ENCODE measurements at regions not wholly inside any gene's neighbourhood (a gene's known extent, or its start where the extent isn't known, plus 50 kb on each side); places are given as distances from the start of the nearest gene placed in this dataset.

DNA sequence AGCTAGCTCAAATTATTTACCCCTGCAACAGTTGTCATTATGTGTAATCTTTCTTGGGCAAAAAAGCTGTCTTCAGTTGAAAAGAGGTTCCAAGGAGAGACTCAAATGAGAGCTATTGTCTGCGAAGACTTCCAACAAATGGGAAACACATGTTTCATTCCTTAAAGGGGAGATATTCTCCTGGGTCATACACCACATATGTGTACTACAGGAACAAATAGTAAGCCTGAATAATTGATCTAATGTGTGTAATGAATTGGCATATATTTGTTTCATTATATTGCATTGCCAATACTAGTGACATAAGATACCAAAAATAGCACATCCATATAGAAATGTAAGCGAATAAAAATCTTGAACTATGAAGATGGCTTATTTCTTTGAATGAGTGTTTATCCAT, 950.9 kb upstream of the NDST4 start:
- no peak overlapping the region for H3K27ac Mint-ChIP-seq

DNA sequence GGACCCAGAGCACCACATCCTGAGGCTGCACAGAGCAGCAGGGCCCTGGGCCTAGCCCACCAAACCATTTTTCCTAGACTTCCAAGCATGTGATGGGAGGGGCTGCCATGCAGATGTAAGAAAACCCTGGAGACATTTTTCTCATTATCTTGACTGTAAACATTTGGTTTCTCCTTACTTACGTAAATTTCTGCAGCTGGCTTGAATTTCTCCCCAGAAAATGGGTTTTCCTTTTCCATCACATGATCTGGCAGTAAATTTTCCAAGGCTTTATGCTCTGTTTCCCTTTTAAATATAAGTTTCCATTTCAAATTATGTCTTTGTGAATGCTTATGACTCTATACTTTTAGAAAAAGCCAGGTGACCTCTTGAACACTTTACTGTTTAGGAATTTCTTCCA, 945.9 kb upstream of the NDST4 start:
- ChIA-PET POLR2A (no interaction called here), CTCF (no interaction called here)
- Mint-ChIP-seq H3K36me3 (ENCODE audit: low read depth) (no peaks in the 10 kb centered on the region), H3K4me3 (no peak overlapping the region), H3K27ac (no peak overlapping the region), H3K9me3 (ENCODE audit: insufficient read depth) (no peaks in the 10 kb centered on the region), H3K4me1 (ENCODE audit: low read depth) (no peaks in the 10 kb centered on the region), H3K27me3 (ENCODE audit: low read depth) (no peaks in the 10 kb centered on the region)
- ATAC-seq (no peak), DNase-seq (no peak)

More for the DNA sequence above, 950.9 kb upstream of the NDST4 start:
- no peaks in the 10 kb centered on the region for H3K9me3 Mint-ChIP-seq (ENCODE audit: insufficient read depth)
- no peaks in the 10 kb centered on the region for H3K36me3 Mint-ChIP-seq (ENCODE audit: low read depth)
- ChIA-PET CTCF (no interaction called here), POLR2A (no interaction called here)
- H3K27me3 Mint-ChIP-seq (ENCODE audit: low read depth) = no peaks in the 10 kb centered on the region
- no peaks in the 10 kb centered on the region for H3K4me1 Mint-ChIP-seq (ENCODE audit: low read depth)
- no peak overlapping the region for H3K4me3 Mint-ChIP-seq
- DNase-seq (no peak), ATAC-seq (no peak)

DNA sequence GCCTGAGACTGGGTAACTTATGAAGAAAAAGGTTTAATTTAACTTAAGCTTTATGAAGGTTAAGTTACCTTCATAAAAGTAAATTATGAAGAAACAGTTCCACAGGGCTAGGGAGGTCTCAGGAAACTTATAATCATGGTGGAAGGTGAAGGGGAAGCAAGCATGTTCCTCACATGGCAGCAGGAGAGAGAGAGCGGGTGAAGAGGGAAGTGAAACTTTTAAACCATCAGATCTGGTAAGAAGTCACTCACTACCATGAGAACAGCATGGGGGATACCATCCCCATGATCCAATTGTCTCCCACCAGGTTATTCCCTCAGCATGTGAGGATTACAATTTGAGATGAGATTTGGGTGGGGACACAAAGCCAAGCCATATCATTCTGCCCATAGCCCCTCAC, 944.7 kb upstream of the NDST4 start:
- ATAC-seq (no peak), DNase-seq (no peak)
- POLR2A ChIA-PET = no interaction called here
- no peaks in the 10 kb centered on the region for H3K36me3 Mint-ChIP-seq (ENCODE audit: low read depth)
- H3K27me3 Mint-ChIP-seq (ENCODE audit: low read depth) = no peaks in the 10 kb centered on the region
- H3K4me1 Mint-ChIP-seq (ENCODE audit: low read depth) = no peaks in the 10 kb centered on the region
- H3K27ac Mint-ChIP-seq = no peak overlapping the region
- CTCF ChIA-PET = no interaction called here
- no peak overlapping the region for H3K4me3 Mint-ChIP-seq
- H3K9me3 Mint-ChIP-seq (ENCODE audit: insufficient read depth) = no peaks in the 10 kb centered on the region

DNA sequence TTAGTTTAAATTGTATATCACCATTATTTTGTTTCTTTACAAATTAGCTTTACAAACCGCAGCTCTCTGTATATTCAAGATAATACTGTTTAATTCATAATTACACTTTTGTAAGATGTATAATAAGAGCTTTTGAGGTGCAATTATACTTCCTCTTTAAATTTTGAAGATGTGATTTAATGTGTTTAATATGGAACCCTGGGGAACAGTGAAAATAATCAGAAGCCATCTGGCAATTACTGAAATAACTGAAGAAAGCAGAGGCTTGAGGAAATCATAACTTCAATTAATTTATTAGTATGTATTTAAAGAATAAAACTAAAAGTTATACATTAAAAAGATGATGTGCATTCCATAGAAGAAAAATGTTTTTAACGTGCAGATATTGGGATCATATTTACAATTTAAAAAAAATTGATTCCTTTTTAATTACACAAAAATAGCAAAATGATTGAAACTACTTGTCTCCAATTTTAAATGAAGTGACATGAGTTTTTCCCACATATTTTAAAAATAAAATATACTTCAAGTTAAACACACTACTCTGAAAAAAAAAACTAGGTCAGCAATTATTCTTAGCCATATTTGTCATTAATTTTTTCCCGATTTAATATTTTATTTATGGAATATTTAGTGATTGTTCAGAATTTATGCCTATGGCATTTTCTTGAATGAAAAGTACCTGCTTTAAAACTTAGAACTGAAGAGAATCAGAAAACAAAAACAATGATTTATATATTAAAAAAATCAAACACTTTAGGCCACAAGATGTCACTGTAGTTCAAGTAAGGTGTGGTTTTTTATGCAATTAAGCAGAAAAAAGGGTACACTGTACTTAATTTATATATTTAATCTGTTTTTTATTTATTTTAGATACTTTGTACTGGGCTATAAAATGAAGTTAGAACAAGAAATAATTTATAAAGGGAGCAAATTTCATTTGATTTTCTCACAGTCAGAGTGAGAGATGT, 942.7 kb upstream of the NDST4 start:
- no peak for ATAC-seq
- no peak overlapping the region for H3K27ac Mint-ChIP-seq
- DNase-seq = no peak
- no peaks in the 10 kb centered on the region for H3K27me3 Mint-ChIP-seq (ENCODE audit: low read depth)
- no peak overlapping the region for H3K4me3 Mint-ChIP-seq
- no peaks in the 10 kb centered on the region for H3K36me3 Mint-ChIP-seq (ENCODE audit: low read depth)
- no peaks in the 10 kb centered on the region for H3K4me1 Mint-ChIP-seq (ENCODE audit: low read depth)
- ChIA-PET CTCF (no interaction called here), POLR2A (no interaction called here)
- no peaks in the 10 kb centered on the region for H3K9me3 Mint-ChIP-seq (ENCODE audit: insufficient read depth)

DNA sequence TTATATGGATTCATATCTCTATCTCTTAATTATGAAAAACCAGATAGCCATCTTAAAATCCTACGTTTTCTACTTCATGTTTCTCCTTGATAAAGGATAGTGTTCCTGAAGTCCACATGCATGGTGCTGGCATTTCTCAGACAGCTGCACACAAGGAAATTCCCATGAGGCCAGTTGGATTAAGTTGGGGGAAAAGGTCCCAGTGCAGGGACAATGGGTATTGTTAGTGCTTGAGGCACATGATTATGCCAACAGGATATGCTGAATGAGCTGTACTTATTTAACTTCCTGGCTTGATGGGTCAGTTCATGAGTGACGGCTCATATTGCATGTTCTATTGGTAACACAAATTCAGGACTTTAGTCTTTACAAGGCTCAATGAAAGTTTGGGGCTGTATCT, 913.9 kb upstream of the NDST4 start:
- CTCF ChIA-PET = no interaction called here
- no peak for ATAC-seq

DNA sequence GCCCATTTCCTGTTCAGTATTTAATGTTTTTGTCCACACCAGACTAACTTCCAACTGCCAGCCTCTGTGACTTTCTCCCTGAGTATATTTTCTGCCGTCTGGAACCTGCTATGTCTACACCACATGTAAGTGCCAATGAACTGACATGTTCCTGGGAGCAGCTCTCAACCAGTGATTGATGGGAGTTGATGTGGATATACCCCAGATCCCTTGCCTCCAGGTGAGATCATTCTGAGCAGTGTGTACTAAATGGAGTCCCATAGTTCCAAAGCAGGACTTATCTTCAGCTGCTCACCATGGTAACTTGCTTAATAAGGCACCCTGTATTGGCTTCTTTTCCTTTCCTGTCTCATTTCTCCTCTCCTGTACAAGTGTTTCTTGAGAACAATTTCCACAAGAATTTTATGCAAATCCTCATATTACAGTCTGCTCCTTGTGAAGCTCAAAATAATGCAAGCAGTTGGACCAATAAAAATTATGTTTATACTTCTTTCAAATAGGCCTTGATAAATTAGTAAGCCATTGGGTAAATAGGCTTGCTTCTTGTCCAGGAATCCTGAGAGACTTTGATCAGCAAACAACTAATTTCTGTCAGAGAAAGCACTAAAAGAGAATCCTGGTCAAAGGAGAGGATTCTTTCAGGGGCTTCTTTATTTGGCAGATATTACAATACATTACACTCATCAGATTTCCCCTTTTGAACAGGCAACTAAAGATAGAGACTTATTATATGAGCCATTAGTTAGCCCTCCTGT, 911.7 kb upstream of the NDST4 start:
- POLR2A ChIA-PET = no interaction called here
- no peak for ATAC-seq
- no peaks in the 10 kb centered on the region for H3K4me1 Mint-ChIP-seq (ENCODE audit: low read depth)
- no peak overlapping the region for H3K4me3 Mint-ChIP-seq
- peaks cover 6% of the 10 kb centered on the region for H3K9me3 Mint-ChIP-seq (ENCODE audit: insufficient read depth)
- H3K27me3 Mint-ChIP-seq (ENCODE audit: low read depth) = no peaks in the 10 kb centered on the region
- CTCF ChIA-PET = no interaction called here
- H3K27ac Mint-ChIP-seq = no peak overlapping the region
- no peaks in the 10 kb centered on the region for H3K36me3 Mint-ChIP-seq (ENCODE audit: low read depth)
- DNase-seq = no peak

More for the DNA sequence above, 913.9 kb upstream of the NDST4 start:
- DNase-seq = no peak
- no peak overlapping the region for H3K4me3 Mint-ChIP-seq
- no peaks in the 10 kb centered on the region for H3K36me3 Mint-ChIP-seq (ENCODE audit: low read depth)
- H3K9me3 Mint-ChIP-seq (ENCODE audit: insufficient read depth) = no peaks in the 10 kb centered on the region
- H3K27me3 Mint-ChIP-seq (ENCODE audit: low read depth) = no peaks in the 10 kb centered on the region
- no peaks in the 10 kb centered on the region for H3K4me1 Mint-ChIP-seq (ENCODE audit: low read depth)
- no peak overlapping the region for H3K27ac Mint-ChIP-seq
- POLR2A ChIA-PET = no interaction called here

DNA sequence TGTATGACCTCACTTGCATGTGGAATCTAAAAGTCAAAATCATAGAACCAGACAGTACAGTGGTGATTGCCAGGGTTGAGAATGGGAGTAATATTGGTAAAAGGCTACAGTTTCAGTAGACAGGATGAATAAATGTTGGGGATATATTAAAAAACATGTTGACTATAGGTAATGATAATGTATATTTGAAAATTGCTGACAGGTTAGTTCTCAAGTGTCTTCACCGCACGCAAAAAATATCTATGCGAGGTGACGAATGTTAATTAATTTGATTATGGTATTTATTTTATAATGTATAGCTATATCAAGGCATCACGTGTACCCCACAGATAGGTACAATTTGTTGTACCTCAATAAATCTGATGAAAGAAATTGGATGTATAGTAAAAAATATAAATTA, 909.6 kb upstream of the NDST4 start:
- ChIA-PET CTCF (no interaction called here), POLR2A (no interaction called here)
- no peaks in the 10 kb centered on the region for H3K36me3 Mint-ChIP-seq (ENCODE audit: low read depth)
- no peak overlapping the region for H3K27ac Mint-ChIP-seq
- DNase-seq = no peak
- peaks cover 17% of the 10 kb centered on the region for H3K9me3 Mint-ChIP-seq (ENCODE audit: insufficient read depth)
- H3K4me1 Mint-ChIP-seq (ENCODE audit: low read depth) = no peaks in the 10 kb centered on the region
- H3K4me3 Mint-ChIP-seq = no peak overlapping the region
- no peaks in the 10 kb centered on the region for H3K27me3 Mint-ChIP-seq (ENCODE audit: low read depth)
- ATAC-seq = no peak

DNA sequence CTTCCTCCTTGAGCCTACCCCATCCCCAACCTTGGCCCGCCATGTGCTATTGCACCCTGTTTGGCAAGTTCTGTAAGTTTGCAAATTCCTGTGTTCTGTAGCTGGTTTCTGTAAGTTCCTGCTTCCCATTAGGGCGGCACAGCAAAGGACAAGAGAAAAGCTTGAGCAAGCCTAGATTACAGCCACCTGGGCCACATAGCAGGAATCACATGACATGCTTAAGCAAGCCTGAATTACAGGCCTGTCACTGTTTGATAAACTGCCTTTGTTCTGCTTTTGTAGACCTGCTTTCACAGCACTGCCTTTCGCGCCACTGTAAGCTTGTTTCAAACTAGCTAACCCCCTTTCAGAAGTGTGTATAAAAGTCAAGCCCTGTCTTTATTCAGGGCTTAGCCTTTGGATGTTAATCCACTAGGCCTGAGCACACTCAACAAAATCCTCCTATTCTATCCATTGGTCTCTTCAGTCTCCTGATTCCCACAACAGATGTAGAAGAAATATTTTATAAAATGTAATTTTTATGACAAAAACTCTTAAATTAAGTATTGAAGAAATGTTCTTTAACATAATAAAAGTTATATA, 906.8 kb upstream of the NDST4 start:
- no peaks in the 10 kb centered on the region for H3K27me3 Mint-ChIP-seq (ENCODE audit: low read depth)
- no peak overlapping the region for H3K4me3 Mint-ChIP-seq
- POLR2A ChIA-PET = no interaction called here
- H3K4me1 Mint-ChIP-seq (ENCODE audit: low read depth) = no peaks in the 10 kb centered on the region
- CTCF ChIA-PET = no interaction called here
- no peak overlapping the region for H3K27ac Mint-ChIP-seq
- peaks cover 30% of the 10 kb centered on the region for H3K9me3 Mint-ChIP-seq (ENCODE audit: insufficient read depth)
- H3K36me3 Mint-ChIP-seq (ENCODE audit: low read depth) = peaks cover 2% of the 10 kb centered on the region
- no peak for DNase-seq
- no peak for ATAC-seq

DNA sequence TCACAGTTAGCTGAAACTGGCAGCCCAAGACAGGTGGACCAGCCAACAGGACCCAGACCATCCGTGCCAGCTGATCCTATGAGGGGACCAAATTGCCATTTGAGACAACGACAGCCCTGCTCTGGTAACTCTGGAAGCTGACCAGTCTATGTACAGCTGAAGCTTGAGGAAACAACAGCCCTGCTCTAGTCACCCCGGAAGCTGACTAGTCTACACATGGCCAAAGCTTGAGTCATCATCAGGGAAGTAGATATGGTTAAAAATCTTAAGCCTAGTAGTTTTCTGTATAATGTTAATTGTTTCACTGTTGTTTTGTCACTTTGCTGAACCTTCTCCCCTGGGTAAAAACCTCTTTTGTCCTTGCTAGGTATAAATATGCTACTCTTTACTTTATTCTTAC, 905.4 kb upstream of the NDST4 start:
- DNase-seq = no peak
- POLR2A ChIA-PET = no interaction called here
- H3K4me1 Mint-ChIP-seq (ENCODE audit: low read depth) = no peaks in the 10 kb centered on the region
- H3K36me3 Mint-ChIP-seq (ENCODE audit: low read depth) = peaks cover 2% of the 10 kb centered on the region
- CTCF ChIA-PET = no interaction called here
- ATAC-seq = no peak
- H3K27ac Mint-ChIP-seq = no peak overlapping the region
- peaks cover 35% of the 10 kb centered on the region for H3K9me3 Mint-ChIP-seq (ENCODE audit: insufficient read depth)
- H3K4me3 Mint-ChIP-seq = no peak overlapping the region
- H3K27me3 Mint-ChIP-seq (ENCODE audit: low read depth) = no peaks in the 10 kb centered on the region

DNA sequence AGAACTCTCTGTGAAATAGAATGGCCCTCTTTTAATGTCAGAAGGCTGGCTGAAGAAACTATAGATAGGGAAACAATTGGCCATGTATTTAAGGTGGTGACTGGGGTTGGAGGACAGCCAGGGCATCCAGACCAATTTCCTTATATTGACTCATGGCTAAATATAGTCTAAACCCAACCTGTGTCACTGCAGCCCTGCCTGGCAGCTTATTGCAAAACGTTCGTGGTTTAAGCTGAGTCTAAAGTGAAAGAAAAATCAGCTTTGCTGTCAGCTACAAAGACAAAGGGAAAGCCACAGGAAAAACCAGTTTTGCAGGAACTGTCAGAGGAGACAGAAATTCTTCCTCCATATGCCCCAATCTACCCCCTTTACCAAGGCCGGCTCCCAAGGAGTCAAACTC, 902.8 kb upstream of the NDST4 start:
- Mint-ChIP-seq H3K36me3 (ENCODE audit: low read depth) (peaks cover 2% of the 10 kb centered on the region), H3K27ac (no peak overlapping the region), H3K4me3 (no peak overlapping the region), H3K4me1 (ENCODE audit: low read depth) (no peaks in the 10 kb centered on the region), H3K27me3 (ENCODE audit: low read depth) (no peaks in the 10 kb centered on the region), H3K9me3 (ENCODE audit: insufficient read depth) (peaks cover 35% of the 10 kb centered on the region)
- POLR2A ChIA-PET = no interaction called here
- CTCF ChIA-PET = no interaction called here
- ATAC-seq = no peak
- no peak for DNase-seq

DNA sequence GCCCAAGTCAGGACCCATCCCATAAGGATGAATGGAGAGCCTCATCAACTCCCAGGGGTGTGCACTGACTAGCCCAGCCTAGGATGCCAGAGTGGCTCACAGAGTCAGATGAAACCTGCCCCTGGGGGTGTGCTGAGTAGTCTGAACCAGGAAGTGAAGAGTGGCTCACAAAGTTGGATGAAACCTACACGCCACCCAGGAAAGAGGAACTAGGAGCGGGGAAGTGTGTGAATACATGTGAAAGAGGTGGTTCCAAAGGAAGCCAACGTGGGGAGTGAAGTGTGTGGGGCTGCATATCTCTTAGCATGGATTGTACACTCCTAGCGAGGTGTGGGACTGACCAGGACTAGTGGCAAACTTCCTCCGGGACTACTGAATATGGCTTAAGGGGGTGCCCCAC, 902.1 kb upstream of the NDST4 start:
- ATAC-seq = no peak
- no peak overlapping the region for H3K4me3 Mint-ChIP-seq
- POLR2A ChIA-PET = no interaction called here
- peaks cover 2% of the 10 kb centered on the region for H3K36me3 Mint-ChIP-seq (ENCODE audit: low read depth)
- H3K27me3 Mint-ChIP-seq (ENCODE audit: low read depth) = no peaks in the 10 kb centered on the region
- CTCF ChIA-PET = no interaction called here
- no peaks in the 10 kb centered on the region for H3K4me1 Mint-ChIP-seq (ENCODE audit: low read depth)
- no peak for DNase-seq
- H3K9me3 Mint-ChIP-seq (ENCODE audit: insufficient read depth) = peaks cover 31% of the 10 kb centered on the region
- no peak overlapping the region for H3K27ac Mint-ChIP-seq

DNA sequence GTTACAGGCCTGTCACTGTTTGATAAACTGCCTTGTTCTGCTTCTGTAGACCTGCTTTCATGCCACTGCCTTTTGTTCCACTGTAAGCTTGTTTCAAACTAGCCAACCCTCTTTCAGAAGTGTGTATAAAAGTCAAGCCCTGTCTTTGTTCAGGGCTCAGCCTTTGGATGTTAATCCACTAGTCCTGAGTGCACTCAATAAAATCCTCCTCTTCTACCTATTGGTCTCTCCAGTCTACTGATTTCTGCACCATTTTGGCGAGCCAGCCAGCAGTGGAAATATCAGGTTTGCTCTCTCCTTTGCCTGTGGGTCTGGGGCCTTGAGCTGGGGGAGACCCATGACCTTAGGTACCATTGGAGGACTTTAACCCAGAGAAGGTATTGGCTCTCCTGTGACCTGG, 901.6 kb upstream of the NDST4 start:
- Mint-ChIP-seq H3K36me3 (ENCODE audit: low read depth) (peaks cover 2% of the 10 kb centered on the region), H3K27ac (no peak overlapping the region), H3K9me3 (ENCODE audit: insufficient read depth) (peaks cover 28% of the 10 kb centered on the region), H3K4me3 (no peak overlapping the region), H3K4me1 (ENCODE audit: low read depth) (no peaks in the 10 kb centered on the region), H3K27me3 (ENCODE audit: low read depth) (no peaks in the 10 kb centered on the region)
- ChIA-PET POLR2A (no interaction called here), CTCF (no interaction called here)
- ATAC-seq = no peak
- no peak for DNase-seq
